ENCODE measurements at regions not wholly inside any gene's neighbourhood (a gene's known extent, or its start where the extent isn't known, plus 50 kb on each side); places are given as distances from the start of the nearest gene placed in this dataset.

DNA sequence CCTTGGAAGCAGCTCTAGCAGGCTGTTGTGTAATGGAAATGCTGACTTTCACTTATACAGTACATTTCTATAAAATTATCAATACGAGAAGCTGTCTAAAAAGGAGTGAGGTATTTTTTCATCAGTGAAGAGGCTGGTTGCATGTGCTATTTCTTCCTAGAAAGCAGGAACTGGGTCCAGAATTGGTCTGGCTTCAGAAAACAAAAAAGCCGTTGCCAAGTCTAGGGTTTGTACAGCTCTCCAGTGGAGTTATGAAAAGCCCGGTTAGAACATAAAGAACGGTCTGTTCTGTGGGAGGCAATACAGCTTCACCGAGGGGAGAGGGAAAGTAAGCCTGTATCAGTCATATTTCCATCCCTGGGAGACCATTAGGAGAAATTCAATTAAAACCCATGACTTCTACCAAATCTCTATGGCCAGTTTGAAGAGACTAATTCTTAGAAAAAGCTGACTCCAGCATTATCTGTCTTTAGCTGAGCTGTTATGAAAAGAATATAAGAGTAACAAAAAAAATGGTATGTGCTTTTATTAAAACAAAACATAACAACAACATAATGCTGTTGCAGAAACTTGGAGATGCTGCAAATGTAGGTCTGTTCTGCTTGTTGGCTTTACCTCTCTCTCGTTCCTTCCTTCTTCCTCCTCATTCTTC lies 217.0 kb downstream of the CMPK2 start:
- TF ChIP-seq, protein P1, sequence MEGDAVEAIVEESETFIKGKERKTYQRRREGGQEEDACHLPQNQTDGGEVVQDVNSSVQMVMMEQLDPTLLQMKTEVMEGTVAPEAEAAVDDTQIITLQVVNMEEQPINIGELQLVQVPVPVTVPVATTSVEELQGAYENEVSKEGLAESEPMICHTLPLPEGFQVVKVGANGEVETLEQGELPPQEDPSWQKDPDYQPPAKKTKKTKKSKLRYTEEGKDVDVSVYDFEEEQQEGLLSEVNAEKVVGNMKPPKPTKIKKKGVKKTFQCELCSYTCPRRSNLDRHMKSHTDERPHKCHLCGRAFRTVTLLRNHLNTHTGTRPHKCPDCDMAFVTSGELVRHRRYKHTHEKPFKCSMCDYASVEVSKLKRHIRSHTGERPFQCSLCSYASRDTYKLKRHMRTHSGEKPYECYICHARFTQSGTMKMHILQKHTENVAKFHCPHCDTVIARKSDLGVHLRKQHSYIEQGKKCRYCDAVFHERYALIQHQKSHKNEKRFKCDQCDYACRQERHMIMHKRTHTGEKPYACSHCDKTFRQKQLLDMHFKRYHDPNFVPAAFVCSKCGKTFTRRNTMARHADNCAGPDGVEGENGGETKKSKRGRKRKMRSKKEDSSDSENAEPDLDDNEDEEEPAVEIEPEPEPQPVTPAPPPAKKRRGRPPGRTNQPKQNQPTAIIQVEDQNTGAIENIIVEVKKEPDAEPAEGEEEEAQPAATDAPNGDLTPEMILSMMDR (IDR thresholded peaks at IDR 0.05 in 8 of 11, conservative IDR thresholded peaks at IDR 0.05 in 3 of 11) = no peak
- TF ChIP-seq POLR2AphosphoS5 (IDR thresholded peaks at IDR 0.05) (no peak), POLR2A (IDR thresholded peaks at IDR 0.05) (no peak)

Data from spleen (tissue), 7 donors.